Endothelial cell (in vitro differentiated cells): ENCODE measurements at regions not wholly inside any gene's neighbourhood (a gene's known extent, or its start where the extent isn't known, plus 50 kb on each side); places are given as distances from the start of the nearest gene placed in this dataset.

Source experiments
- DNase-seq: peaks from one replicate; pipeline ENCODE4 v3.0.0; 2021; ENCODE audit warnings: low spot score
- H3K27ac Mint-ChIP-seq: one replicate; pipeline ENCODE4 v1.8.0; 2021; ENCODE audit warnings: mixed read lengths, inconsistent platforms; ENCODE audit not compliant: unreplicated experiment
- H3K27me3 Mint-ChIP-seq: one replicate; pipeline ENCODE4 v1.8.0; 2021; ENCODE audit warnings: mild to moderate bottlenecking, moderate library complexity, mixed read lengths, inconsistent platforms; ENCODE audit not compliant: unreplicated experiment
- H3K36me3 Mint-ChIP-seq: one replicate; pipeline ENCODE4 v1.8.0; 2021; ENCODE audit warnings: mild to moderate bottlenecking, low read depth, mixed read lengths, inconsistent platforms; ENCODE audit not compliant: unreplicated experiment
- H3K4me1 Mint-ChIP-seq: one replicate; pipeline ENCODE4 v1.8.0; 2021; ENCODE audit warnings: mild to moderate bottlenecking, mixed read lengths, inconsistent platforms; ENCODE audit not compliant: unreplicated experiment
- H3K4me3 Mint-ChIP-seq: one replicate; pipeline ENCODE4 v1.8.0; 2021; ENCODE audit warnings: mild to moderate bottlenecking, mixed read lengths, inconsistent platforms; ENCODE audit not compliant: unreplicated experiment
- H3K9me3 Mint-ChIP-seq: one replicate; pipeline ENCODE4 v1.8.0; 2021; ENCODE audit warnings: mixed read lengths, inconsistent platforms; ENCODE audit not compliant: unreplicated experiment
- CTCF ChIP-seq: fragments of 200-600 bp; sonication (generic); IDR thresholded peaks from one replicate; pipeline ENCODE4 v1.5.0; 2021; ENCODE audit warnings: antibody characterized with exemption; ENCODE audit not compliant: unreplicated experiment

- Mint-ChIP-seq H3K36me3 (no peaks in the 10 kb centered on the region), H3K4me3 (no peak overlapping the region), H3K27me3 (peaks cover 2% of the 10 kb centered on the region), H3K27ac (no peak overlapping the region), H3K4me1 (no peaks in the 10 kb centered on the region), H3K9me3 (no peaks in the 10 kb centered on the region)
- DNase-seq: no peak
- TF ChIP-seq CTCF: no peak
These were observed 332.0 kb downstream of the NSUN3 start for GRCh38 chr3:94394885-94395284.

- Mint-ChIP-seq H3K27ac (no peak overlapping the region), H3K4me1 (no peaks in the 10 kb centered on the region), H3K36me3 (no peaks in the 10 kb centered on the region), H3K27me3 (no peaks in the 10 kb centered on the region), H3K4me3 (no peak overlapping the region), H3K9me3 (no peaks in the 10 kb centered on the region)
- no peak for TF ChIP-seq CTCF
- DNase-seq: no peak
These were observed 333.0 kb downstream of the NSUN3 start for GRCh38 chr3:94395851-94396250.

GRCh38 chr3:94398036-94398435 lies 335.2 kb downstream of the NSUN3 start:
- Mint-ChIP-seq H3K27ac (no peak overlapping the region), H3K9me3 (no peaks in the 10 kb centered on the region), H3K4me1 (no peaks in the 10 kb centered on the region), H3K4me3 (no peak overlapping the region), H3K36me3 (no peaks in the 10 kb centered on the region), H3K27me3 (no peaks in the 10 kb centered on the region)
- no peak for DNase-seq
- no peak for TF ChIP-seq CTCF

- Mint-ChIP-seq H3K27ac (no peak overlapping the region), H3K9me3 (no peaks in the 10 kb centered on the region), H3K27me3 (no peaks in the 10 kb centered on the region), H3K4me3 (no peak overlapping the region), H3K36me3 (no peaks in the 10 kb centered on the region), H3K4me1 (no peaks in the 10 kb centered on the region)
- no peak for TF ChIP-seq CTCF
- DNase-seq: no peak
These were observed 338.6 kb downstream of the NSUN3 start for GRCh38 chr3:94401466-94401865.

- H3K36me3 Mint-ChIP-seq: no peaks in the 10 kb centered on the region
- H3K27me3 Mint-ChIP-seq: no peaks in the 10 kb centered on the region
- H3K27ac Mint-ChIP-seq: no peak overlapping the region
- H3K9me3 Mint-ChIP-seq: no peaks in the 10 kb centered on the region
- TF ChIP-seq CTCF: no peak
- DNase-seq: no peak
- no peaks in the 10 kb centered on the region for H3K4me1 Mint-ChIP-seq
- H3K4me3 Mint-ChIP-seq: no peak overlapping the region
These were observed 339.3 kb downstream of the NSUN3 start for GRCh38 chr3:94402126-94402525.
